ENCODE measurements at regions not wholly inside any gene's neighbourhood (a gene's known extent, or its start where the extent isn't known, plus 50 kb on each side); places are given as distances from the start of the nearest gene placed in this dataset.

DNA sequence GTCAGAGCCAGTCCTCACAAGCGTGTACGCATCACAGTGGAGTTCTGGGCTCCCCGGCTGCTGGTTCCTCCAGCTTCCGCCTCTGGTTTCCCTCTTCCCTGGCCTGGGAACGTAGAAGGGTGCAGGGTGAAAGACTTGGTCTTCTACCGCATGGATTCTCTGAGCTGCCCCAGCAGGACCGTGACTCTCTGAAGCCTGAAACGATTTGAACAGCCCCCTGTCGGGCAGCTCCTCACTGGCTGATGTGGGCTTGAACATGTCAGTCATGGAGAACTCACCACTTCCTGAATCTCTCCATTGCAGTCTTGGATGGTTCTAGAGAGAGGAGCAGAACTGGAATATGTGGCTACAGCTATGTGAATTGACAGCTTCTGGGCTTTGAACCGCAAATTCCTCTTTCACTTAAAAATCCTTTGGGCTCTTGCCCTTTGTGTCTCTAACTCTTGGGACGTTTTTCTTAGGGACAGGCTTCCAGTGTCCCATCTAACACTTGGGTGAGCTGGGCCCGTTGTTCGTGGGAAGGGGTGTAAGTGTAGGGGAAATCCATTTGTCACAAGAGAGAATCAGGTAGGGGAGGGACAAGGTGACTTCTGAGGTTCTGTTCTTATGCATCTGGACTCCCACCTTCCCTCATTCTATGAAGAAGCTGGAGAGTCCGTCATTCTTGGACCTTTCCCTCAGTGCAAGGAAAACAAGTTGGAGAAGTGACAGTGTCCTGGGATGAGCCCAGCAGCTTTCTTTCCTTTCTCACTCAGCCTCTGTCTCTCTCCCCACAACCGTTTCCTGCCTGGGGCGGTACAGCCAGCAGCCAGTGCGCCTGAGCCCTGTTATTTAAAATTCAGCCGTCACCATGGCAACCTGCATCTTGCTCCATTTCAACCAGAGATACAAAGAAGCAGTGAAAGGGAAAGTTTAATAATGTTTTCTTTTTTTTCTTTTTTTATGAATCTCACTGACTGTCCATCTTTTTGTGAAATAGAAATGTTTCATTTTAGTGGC, 84.7 kb downstream of the PTTG1 start:
- CTCF ChIA-PET, result interaction anchor here (0.7 to 3.2 kb wide), 8 partner anchors 17 to 1435 kb away, joined by 3 to 23 read pairs (median 3); partner anchors contain the start of gene SLU7 (in 1 of the 2)
- Mint-ChIP-seq H3K4me3 (peak overlapping the region in 2 of 3 donors; percentile 46 to 49), H3K36me3 (no peaks in the 10 kb centered on the region), H3K27ac (peak overlapping the region; percentile 85 to 87), H3K9me3 (no peaks in the 10 kb centered on the region), H3K27me3 (peaks cover 0 to 8% of the 10 kb centered on the region in 2 donors), H3K4me1 (peaks cover 30 to 45% (median 31%) of the 10 kb centered on the region in 3 donors)
- WGBS (ENCODE audit: insufficient coverage), result 62% methylated on average over 9 of the region's 18 CpGs
- Histone ChIP-seq H3K27ac (ENCODE audit: low read length) (peak overlapping the region; percentile 76), H3K36me3 (ENCODE audit: control insufficient read depth in 2 of 2, extremely low read depth in 1 of 2, insufficient read depth in 1 of 2, low read length in 1 of 2) (no peaks in the 10 kb centered on the region), H3K4me3 (ENCODE audit: control insufficient read depth in 1 of 2, extremely low read depth in 1 of 2, low read length in 1 of 2) (no peak overlapping the region), H3K27me3 (replicated peaks in 1 of 2; ENCODE audit: control insufficient read depth in 2 of 2, extremely low read depth in 1 of 2, insufficient read depth in 2 of 2, low read length in 1 of 2) (no peaks in the 10 kb centered on the region), H3K4me1 (ENCODE audit: control insufficient read depth in 1 of 2, extremely low read depth in 1 of 2, insufficient read depth in 2 of 2, low read length in 2 of 2) (peaks cover 0 to 29% of the 10 kb centered on the region in 2 experiments), H3K9me3 (no peaks in the 10 kb centered on the region)
- DNase-seq, result peak; percentile 27 to 94 (median 77)
- peak; percentile 76 to 91 (median 86) for ATAC-seq (replicated peaks in 1 of 4)
- POLR2A ChIA-PET, result interaction anchor here in 1 of 2 donors (0.9 kb wide), 1 partner anchor 29 kb away, joined by 4 read pairs; no protein-coding TSS in a partner anchor

DNA sequence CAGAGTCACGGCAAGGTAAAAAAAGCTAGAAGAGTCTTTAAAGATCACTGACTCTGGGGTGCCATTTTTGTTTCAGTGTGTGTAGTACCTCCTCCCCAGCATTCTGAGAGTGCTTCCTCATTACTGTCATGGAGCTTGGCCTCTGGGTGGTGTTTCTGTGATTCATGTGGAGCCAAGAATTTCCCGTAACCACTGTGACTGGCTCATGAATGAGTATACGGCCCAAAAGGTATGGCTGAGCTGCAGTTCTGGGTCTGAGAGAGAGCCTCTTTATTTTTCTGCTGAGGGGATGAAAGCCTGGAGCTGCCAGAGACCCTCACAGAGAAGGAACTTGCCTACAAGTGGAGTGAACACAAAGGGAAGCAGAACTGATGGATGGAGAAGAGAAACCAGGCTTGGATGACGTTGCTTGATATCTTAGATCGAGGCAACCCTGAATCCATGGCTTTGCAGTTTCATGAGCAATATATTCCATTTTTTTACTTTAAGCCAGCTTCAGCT, 85.6 kb downstream of the PTTG1 start:
- Histone ChIP-seq H3K36me3 (ENCODE audit: control insufficient read depth in 2 of 2, extremely low read depth in 1 of 2, insufficient read depth in 1 of 2, low read length in 1 of 2) (no peaks in the 10 kb centered on the region), H3K9me3 (no peaks in the 10 kb centered on the region), H3K27me3 (replicated peaks in 1 of 2; ENCODE audit: control insufficient read depth in 2 of 2, extremely low read depth in 1 of 2, insufficient read depth in 2 of 2, low read length in 1 of 2) (peaks cover 0 to 3% of the 10 kb centered on the region in 2 experiments), H3K27ac (ENCODE audit: low read length) (peak overlapping the region; percentile 15), H3K4me3 (ENCODE audit: control insufficient read depth in 1 of 2, extremely low read depth in 1 of 2, low read length in 1 of 2) (no peak overlapping the region), H3K4me1 (ENCODE audit: control insufficient read depth in 1 of 2, extremely low read depth in 1 of 2, insufficient read depth in 2 of 2, low read length in 2 of 2) (peaks cover 0 to 29% of the 10 kb centered on the region in 2 experiments)
- POLR2A ChIA-PET, result interaction anchor here in 1 of 2 donors (0.5 kb wide), 1 partner anchor 39 kb away, joined by 7 read pairs; no protein-coding TSS in a partner anchor
- Mint-ChIP-seq H3K9me3 (no peaks in the 10 kb centered on the region), H3K27ac (peak overlapping the region; percentile 13 to 87), H3K4me1 (peaks cover 30 to 45% (median 31%) of the 10 kb centered on the region in 3 donors), H3K27me3 (peaks cover 1 to 8% of the 10 kb centered on the region in 2 donors), H3K4me3 (peak overlapping the region in 2 of 3 donors; percentile 22 to 46), H3K36me3 (no peaks in the 10 kb centered on the region)
- ATAC-seq (replicated peaks in 1 of 4) (no peak), DNase-seq (peak in 2 of 35 experiments; percentile 1 to 28)
- CTCF ChIA-PET, result interaction anchor here (0.6 to 3.2 kb wide), 12 partner anchors 8 to 88 kb away, joined by 3 to 23 read pairs (median 4); partner anchors contain the start of gene SLU7 (in 1 of the 2)
- WGBS (ENCODE audit: insufficient coverage), result 64% methylated on average over 2 of the region's 5 CpGs

DNA sequence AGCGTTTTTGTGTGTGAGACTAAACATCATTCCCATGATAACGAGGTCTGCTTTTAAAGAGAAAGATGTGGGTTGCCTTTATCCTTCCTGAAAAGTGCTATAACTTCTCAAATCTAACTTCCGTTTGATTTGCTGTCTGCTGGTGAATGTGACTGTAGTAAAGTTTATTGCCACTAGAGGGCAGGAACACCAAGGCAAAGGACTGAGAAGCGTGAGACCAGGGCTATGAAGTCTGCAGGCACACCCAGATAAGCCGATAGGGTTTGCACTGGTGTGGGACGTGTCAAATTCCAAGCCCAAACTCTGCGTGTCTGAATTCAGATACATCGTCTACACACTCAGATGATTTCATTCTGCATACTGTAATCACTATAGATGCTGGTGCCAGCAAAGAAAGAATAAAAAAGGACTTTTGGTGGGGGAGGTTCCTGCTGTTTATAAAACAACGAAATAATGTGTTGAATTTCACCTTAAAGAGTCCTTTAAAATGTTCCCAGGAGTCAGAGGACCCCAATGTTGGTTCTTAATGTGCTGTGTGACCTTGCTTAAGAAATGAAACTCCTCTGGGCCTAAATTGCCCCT, 87.2 kb downstream of the PTTG1 start:
- Histone ChIP-seq H3K27ac (ENCODE audit: low read length) (no peak overlapping the region), H3K27me3 (replicated peaks in 1 of 2; ENCODE audit: control insufficient read depth in 2 of 2, extremely low read depth in 1 of 2, insufficient read depth in 2 of 2, low read length in 1 of 2) (peaks cover 0 to 3% of the 10 kb centered on the region in 2 experiments), H3K9me3 (no peaks in the 10 kb centered on the region), H3K36me3 (ENCODE audit: control insufficient read depth in 2 of 2, extremely low read depth in 1 of 2, insufficient read depth in 1 of 2, low read length in 1 of 2) (no peaks in the 10 kb centered on the region), H3K4me3 (ENCODE audit: control insufficient read depth in 1 of 2, extremely low read depth in 1 of 2, low read length in 1 of 2) (no peak overlapping the region), H3K4me1 (ENCODE audit: control insufficient read depth in 1 of 2, extremely low read depth in 1 of 2, insufficient read depth in 2 of 2, low read length in 2 of 2) (peaks cover 0 to 29% of the 10 kb centered on the region in 2 experiments)
- H3K4me3 Mint-ChIP-seq, result no peak overlapping the region
- peak in 33 of 35 experiments; percentile 14 to 92 (median 49) for DNase-seq
- no peaks in the 10 kb centered on the region for H3K9me3 Mint-ChIP-seq
- ChIA-PET POLR2A (no interaction called here), CTCF (interaction anchor here (0.6 to 3.2 kb wide), 6 partner anchors 42 to 284 kb away, joined by 3 to 20 read pairs (median 4); no protein-coding TSS in a partner anchor)
- no peaks in the 10 kb centered on the region for H3K36me3 Mint-ChIP-seq
- peak; percentile 71 to 83 (median 80) for ATAC-seq (replicated peaks in 1 of 4)
- WGBS (ENCODE audit: insufficient coverage), result 0% methylated on average over 1 of the region's 9 CpGs
- H3K4me1 Mint-ChIP-seq, result peaks cover 30 to 44% (median 31%) of the 10 kb centered on the region in 3 donors
- peak overlapping the region; percentile 76 to 79 for H3K27ac Mint-ChIP-seq
- peaks cover 3 to 13% of the 10 kb centered on the region in 2 donors for H3K27me3 Mint-ChIP-seq

DNA sequence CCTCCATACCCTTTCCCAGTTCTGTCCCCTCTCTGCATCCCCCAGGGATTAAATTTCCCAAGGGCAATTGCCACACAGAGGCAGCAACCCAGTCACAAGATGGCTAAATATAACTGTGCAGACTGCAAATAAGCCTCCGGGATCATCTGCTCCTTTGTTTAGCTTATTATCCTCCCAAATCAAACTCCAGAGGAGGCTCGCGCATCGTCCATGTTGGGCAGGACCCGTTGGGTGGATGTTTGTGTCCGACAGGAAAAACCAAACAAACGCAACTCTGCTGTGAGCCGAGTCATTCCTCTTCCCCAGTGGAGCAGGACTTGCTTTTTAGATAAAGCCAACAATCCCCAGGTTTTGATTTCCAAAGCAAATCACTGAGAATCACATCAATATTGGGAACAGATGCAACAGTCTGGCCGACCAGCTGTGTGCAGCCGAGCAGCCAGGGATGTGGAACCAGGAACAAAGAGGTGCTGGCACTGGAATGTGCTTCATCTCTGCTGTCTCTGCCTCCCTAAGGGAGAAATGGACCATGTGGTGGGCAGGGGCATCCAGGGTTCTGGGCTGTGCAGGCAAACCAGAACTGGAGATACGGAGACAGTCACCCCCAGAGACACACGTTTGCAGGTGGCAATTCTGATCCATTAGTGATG, 89.8 kb downstream of the PTTG1 start:
- no peaks in the 10 kb centered on the region for H3K9me3 ChIP-seq
- DNase-seq (no peak), ATAC-seq (replicated peaks in 1 of 4) (no peak)
- peaks cover 0 to 3% of the 10 kb centered on the region in 2 experiments for H3K27me3 ChIP-seq (replicated peaks in 1 of 2; ENCODE audit: control insufficient read depth in 2 of 2, extremely low read depth in 1 of 2, insufficient read depth in 2 of 2, low read length in 1 of 2)
- H3K36me3 Mint-ChIP-seq, result no peaks in the 10 kb centered on the region
- ChIA-PET CTCF (no interaction called here), POLR2A (no interaction called here)
- H3K36me3 ChIP-seq (ENCODE audit: control insufficient read depth in 2 of 2, extremely low read depth in 1 of 2, insufficient read depth in 1 of 2, low read length in 1 of 2), result no peaks in the 10 kb centered on the region
- WGBS (ENCODE audit: insufficient coverage), result 81% methylated on average over 9 of the region's 12 CpGs
- peaks cover 0 to 15% of the 10 kb centered on the region in 2 experiments for H3K4me1 ChIP-seq (ENCODE audit: control insufficient read depth in 1 of 2, extremely low read depth in 1 of 2, insufficient read depth in 2 of 2, low read length in 2 of 2)
- H3K9me3 Mint-ChIP-seq, result no peaks in the 10 kb centered on the region
- H3K27ac ChIP-seq (ENCODE audit: low read length), result no peak overlapping the region
- peaks cover 3 to 9% of the 10 kb centered on the region in 2 donors for H3K27me3 Mint-ChIP-seq
- no peak overlapping the region for H3K4me3 Mint-ChIP-seq
- H3K4me1 Mint-ChIP-seq, result peaks cover 20 to 21% (median 21%) of the 10 kb centered on the region in 3 donors
- no peak overlapping the region for H3K27ac Mint-ChIP-seq
- H3K4me3 ChIP-seq (ENCODE audit: control insufficient read depth in 1 of 2, extremely low read depth in 1 of 2, low read length in 1 of 2), result no peak overlapping the region
